ENCODE measurements at regions not wholly inside any gene's neighbourhood (a gene's known extent, or its start where the extent isn't known, plus 50 kb on each side); places are given as distances from the start of the nearest gene placed in this dataset.
"Not testable (repeated sequence)": the region's sequence is repeated elsewhere in the genome, so short reads cannot be mapped to it uniquely, and the experiment has no call there.

DNA sequence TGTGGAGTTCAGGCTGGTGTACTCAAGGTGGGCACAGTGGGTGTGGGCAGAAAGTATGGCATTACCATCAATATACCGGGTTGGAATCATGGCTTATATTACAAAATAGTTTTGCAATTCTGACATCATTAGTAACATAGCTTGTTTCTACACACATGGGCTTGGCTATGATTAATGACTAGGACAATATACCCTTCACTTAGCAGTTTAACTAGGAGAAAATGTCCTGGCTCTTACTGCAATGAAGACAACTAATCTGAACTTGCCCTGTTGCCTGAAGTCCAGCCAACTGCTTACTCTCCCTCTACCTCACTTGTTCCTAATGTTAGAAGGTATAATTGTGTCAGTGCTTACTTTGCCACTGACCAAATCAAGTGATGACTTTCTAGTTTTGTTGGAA is 612.5 kb downstream of the EFNA5 start:
- DNase-seq: no peak

DNA sequence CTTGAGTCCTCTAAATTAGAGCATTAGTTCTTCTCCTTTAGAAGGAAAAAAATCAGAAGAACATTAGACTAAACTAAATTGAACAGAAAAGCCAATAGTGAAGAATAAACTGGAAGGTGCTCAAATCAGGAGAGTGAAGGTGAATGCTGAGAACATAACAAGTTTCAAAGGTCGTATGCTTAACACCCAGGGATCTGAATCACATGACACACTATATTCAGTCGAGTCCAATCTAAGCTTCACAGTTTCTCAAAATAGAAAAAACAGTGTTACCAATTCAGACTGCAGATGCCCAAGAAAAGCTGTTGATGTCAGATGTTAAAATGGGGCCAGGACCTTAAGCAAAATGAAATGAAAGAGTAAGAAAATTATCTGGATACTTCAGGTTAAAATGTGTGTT is 614.5 kb downstream of the EFNA5 start:
- DNase-seq: no peak

DNA sequence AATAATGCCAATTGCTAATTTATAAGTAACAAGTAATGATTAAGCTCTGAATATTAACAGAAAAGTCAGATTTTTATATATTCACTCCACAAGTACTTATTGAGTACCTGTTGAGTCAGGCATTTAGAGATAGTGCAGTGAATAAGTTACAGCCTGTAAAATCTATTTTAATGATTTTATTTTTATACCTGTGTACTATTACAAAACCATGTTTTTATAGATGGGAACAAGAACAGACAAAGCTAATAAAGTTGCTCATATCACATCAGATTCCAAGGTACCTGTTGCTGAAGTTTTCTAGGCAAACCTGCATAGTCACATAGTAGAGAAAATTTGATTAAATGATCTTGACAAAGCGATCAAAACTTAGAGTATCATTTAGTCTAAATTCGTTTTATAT is 623.7 kb downstream of the EFNA5 start:
- no peak for DNase-seq

DNA sequence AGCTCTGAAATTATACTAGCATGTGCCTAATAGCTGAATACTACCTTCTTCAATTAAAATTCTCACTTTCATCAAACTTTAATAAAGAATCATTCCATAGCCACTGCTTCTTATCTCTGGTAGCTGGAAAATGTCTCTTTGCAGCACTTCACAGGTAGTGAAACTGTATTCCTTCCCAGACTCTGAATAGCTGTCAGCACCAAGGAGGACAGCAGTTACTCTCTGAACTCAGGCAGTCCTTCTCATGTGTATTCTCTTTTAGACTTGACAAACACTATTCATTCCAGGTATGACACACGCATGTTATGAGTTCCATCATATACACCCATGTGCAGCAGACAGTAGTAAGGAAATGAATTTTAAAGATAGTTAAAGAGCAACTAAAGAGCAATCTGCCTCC is 627.1 kb downstream of the EFNA5 start:
- no peak for DNase-seq

DNA sequence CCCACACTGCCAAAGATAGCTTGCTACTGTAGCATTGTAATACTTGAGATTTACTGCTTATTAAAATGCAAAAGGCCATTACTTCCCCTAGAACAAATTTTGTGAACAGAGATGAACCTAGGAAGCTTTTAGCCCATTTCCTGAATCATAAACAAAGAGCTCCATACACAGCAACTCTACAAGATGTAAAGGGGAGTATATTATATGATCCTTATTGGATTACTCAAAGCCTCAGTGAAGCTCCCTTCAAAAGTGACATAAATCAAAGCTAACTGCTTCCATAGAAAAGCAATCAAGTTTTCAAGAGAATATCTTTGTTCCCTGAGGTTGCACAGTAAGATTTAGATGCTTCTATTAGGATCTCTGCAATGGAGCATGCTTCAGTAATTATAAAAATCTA is 629.8 kb downstream of the EFNA5 start:
- DNase-seq: no peak

DNA sequence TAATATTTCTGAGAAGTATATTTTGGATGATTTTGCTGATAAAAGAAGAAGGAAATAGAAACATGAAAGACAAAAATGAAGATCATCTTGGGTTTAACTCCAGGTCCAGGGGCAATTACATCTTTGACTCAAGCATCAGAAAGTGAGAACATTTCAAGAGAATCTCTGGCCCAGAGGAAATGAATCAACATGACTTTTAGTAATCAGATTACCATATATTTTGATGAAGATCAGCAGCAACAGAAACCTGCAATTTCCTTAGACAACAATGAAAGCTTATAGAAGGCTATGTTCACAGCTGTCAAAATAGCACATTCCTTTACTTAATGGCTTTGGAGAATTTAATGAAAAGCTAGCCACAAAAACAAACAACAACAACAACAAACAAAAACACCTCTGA is 638.1 kb downstream of the EFNA5 start:
- DNase-seq: no peak

DNA sequence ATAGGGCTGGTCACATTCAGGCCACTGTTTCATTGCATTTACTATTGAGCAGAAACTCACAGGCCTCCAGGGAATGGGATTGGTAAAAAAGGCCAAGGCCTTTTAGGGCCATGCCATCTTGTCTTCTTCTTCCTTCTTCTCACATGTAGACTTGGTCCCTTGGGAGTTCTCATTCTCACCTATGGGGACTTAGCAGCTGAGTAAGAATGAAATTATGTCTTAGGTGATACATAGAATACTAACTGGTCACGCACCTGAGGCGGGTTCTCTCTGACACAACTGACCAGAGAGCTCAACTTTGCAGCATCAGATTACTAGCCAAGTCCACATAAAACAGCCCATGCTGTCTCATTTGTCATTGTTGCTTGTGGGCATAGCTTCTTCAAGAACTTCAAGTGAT is 641.8 kb downstream of the EFNA5 start:
- no peak for DNase-seq

DNA sequence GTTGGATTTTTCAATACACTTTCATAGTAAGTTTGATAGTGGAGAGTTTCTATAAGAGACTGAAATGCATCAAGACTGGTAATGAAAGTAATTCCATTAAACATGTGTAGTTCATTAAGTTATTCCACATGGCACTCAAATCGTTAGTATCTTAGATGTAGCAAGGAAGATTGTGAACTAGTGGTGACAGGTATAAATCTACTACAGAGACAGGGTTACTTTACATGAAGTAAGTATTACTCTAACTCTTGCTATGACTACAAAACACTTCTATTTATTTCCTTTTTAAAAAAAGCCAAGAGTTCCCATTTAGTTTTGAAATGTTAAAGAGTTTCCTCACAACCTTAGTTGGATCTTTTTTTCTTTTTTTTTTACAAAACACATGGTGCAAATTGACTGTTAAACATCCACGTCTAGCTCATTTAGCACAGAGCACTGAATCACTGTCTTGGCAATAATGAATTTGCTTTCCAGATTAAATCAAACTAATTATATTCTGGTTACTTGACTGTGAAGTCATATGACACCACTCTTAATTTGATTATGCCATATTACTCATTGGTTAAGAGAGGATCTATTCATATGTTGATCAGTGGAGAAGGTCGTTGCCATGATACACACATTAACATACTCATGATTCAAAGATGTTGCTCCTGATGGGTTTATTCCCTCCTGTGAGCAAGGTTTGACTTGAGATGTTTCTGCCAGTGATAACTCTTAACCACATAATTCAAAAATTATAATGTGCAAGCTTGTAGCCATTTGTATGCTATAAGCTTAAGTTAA is 644.8 kb downstream of the EFNA5 start:
- DNase-seq: no peak

DNA sequence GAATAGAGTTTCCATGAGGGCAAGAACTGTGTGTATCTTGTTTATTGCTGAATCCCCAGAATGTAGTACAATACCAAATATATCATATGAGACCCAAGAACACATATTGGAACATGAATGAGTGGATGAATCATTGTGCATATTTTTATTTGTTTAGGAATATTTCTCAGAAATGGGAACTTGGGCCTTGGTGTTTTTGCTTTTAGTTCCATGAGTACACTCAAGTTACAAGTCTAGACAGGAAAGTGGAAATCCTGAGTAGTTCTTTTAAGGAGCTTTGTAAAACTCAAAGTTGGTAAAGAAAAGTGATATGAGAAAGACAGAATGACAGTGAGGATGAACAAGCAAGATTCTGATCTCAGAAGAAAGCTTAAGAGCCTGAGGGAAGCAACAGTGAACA is 647.0 kb downstream of the EFNA5 start:
- DNase-seq: no peak

DNA sequence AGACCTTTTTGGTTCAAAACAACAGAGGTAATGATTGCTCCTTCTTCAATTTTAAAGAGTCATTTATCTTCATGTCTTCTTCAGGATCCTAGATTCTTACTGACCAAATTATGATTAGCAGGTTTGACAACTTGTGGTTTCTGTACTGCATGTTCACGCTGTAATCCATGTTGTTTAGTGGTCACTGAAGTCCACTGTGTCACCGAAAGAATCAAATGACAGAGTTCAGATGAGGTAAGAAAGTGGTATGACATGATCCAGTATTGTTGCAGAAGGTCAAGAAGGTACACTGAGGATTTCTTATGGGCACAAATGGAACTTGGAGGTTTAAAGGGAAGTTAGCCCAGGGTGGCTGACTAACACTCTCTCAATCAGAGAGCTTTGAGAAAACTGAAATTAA is 649.2 kb downstream of the EFNA5 start:
- no peak for DNase-seq

DNA sequence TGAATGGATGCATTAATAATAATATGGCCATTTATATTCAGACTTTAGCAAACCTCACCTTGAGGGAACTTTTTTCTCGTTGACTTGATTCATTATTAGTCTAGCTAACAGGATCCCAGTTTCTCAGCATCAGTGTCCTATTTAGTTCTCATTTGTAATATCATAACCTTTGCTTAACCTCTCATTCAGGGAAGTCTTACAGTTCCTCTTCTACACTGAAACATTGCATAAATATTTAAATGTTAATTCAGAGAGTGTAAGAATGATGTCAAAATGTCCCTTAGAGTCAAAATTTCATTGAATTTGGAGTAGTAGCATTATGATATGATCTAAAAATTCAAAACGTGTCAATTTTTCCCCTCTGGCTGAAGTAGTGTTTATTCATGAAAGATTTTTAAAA is 650.1 kb downstream of the EFNA5 start:
- DNase-seq: no peak

DNA sequence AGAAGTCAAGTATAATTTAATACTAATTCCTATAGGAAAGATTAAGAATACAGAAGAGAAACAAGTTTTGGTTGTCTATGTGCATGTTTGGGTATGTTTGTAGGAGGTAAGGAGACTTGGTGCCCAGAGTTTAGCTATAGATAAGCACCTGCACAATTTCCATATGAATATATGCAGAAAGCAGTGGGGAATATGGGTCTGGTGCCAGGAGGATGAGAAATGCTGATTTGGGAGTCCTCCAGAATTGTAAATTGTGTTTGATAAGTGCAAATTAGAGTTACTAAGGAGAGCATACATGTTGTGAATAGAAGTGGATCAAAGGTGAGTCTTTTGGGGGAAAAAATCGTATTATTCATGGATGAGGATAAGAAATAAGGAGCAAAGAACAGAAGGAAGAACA is 653.1 kb downstream of the EFNA5 start:
- DNase-seq: no peak

DNA sequence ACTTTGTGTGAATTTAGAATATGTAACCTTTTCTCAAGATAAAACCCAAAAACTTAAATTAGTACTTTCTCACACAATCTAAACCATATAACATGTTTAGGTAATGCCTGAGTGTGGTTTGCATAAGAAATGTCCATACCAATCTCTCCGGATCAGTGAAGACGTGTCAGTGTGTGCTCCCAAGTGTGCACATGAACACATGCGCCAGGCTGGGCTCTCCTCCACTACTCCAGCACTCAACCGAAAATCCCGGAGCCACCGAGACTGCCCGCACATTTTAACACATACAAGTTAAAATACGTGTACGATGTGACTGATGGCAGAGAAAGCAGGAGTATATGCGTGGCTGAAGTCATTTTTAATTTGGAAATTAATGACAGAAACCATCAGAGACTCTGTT is 658.4 kb downstream of the EFNA5 start:
- peak; percentile 25 for DNase-seq

DNA sequence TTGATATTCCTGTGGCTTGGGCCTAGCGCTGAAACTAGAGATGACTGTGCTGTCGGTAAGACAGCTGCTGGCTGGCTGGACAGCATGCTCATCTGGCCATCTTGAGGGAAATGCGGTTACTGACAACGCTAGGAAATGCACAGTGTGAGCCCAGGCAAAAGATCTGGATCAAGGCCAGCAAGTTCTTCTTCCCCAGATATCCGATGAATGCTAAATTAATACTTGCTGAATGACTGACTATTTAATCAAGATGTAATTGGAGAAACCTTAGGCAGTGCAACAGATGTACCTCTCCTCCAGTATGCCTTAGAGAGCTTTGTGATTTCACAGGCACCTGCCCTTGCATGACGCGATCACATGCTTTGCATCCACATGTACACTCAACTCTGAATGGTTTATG is 659.1 kb downstream of the EFNA5 start:
- DNase-seq: peak; percentile 28

DNA sequence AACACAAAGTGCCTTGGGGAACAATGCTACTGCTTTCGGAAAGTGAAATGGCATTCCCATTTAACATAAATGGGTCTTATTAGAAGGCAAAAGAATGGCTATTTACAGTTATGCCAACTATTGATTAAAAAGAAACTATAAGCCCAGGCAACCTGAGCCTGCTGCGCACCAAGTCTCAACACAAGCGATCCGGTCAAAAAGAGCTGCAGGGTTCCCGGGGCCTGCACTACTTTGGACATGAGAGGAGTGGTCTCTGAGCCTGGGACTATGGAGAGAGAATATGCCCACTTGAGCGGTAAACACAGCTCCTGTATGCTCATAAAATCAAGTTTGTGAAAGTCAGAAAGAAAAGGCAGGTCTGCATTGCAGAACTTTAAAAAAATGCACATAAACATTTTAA is 660.7 kb downstream of the EFNA5 start:
- no peak for DNase-seq

DNA sequence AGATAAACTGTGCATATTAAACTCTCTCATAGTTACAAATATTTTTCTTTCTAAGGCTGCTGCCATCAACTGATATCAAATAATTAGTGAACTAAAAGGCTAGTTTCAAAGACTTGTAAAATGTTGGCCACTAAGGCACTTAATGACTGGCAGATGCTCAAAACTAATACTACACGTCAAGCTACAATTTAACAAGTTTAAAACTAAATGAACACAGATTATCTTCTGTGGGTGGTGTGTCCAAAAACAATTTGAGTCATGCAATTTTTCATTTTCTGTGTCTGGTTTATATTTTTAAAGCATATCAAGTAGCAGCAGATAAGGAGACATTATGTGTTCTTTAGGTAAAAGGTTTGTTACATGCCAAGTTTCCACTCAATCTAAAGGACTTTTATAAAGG is 665.1 kb downstream of the EFNA5 start:
- DNase-seq: no peak

DNA sequence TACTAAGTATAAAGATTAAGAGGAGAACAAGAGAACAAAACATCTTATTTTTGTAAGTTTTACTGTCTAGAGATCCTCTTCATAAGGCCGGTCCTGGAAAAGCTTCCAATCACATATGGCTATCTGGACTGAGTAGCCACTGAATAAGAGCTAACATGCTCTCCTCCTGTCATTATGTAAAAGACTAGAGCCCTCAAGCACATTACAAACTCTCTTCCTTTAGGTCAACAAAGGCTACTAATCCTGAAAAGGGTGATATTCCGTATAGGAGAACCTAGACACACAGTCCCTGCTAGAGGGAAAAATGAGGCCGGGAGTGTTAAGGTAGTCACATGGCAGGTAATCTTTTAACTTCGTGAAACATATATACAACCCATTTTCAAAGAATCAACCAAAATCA is 665.6 kb downstream of the EFNA5 start:
- DNase-seq: no peak

DNA sequence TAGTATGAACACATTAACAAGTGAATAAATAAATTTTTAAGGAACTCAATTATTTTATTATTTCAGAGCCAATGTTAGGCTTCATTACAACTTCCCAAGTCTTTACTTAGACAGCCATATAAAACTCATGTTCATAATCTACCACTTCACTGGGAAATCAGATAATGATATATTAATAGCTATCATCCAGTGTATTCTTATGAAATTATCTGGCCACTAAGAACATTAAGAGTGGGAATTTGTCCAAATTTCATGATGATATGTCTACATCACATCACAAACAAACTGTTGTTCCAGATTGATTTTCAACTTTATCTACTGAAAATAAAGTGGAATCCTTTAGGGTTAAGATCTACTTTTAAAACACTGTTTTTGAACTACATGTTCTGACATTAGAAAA is 668.6 kb downstream of the EFNA5 start:
- DNase-seq: no peak

DNA sequence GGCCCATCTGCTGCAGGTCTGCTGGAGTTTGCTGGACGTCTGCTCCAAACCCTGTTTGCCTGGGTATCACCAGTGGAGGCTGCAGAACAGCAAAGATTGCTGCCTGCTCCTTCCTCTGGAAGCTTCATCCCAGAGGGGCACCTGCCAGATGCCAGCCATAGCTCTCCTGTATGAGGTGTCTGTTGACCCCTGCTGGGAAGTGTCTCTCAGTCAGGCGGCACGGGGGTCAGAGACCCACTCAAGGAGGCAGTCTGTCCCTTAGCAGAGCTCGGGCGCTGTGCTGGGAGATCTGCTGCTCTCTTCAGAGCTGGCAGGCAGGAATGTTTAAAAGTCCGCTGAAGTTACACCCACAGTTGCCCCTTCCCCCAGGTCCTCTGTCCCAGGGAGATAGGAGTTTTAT is 671.2 kb downstream of the EFNA5 start:
- DNase-seq: not testable (repeated sequence)

DNA sequence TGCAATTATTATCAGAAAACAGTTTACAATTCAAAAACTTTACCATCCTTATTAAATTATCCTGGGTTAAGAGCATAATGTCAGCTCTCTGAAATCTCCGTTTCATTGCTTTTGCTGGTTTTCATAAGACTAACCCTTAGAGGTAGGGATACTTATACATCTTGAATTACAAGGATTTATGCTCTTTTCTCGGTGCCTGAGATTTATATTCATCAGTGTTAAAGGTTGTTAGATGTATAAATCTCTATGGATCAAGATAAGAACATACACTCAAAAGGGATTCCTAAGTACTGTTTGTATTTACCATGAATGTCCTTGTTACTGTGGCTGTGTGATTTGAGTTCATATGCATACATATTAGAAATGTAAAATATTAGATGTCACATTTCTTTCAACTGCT is 684.7 kb downstream of the EFNA5 start:
- no peak for DNase-seq

DNA sequence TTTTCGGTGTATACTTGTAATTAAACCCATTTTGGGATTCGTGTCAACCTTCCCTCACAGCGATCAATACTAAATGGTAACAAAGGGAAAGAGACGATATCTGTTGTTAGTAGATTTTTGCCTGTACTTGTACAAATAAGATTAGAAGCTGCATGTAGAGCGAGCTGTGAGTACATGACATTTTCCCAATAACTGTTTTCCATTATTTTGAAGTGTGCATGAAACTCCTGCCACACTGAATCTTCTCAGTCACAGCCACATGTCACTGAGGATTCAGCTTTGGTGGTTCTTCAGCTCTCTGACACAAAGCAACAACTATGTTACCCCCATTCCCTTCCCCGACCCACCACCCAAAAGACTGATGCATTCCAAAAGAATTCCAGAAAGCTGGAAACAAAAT is 685.6 kb downstream of the EFNA5 start:
- DNase-seq: no peak

DNA sequence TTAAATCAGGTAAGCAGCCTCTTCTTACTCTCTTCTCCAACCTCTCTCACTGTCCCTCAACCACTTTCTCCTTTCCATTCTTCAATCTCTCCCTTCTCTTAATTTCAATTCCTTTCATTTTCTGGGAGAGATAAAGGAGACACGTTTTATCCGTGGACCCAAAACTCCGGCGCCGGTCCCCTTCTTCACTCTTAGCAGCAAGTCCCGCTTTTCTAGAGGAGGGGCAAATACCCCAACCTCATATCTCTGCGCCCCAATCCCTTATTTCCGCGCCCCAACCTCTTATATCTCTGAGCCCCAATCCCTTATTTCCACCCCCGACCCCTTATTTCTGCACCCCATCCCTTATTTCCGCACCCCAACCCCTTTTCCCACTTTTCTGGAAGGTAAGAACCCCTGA is 691.6 kb downstream of the EFNA5 start:
- DNase-seq: not testable (repeated sequence)

DNA sequence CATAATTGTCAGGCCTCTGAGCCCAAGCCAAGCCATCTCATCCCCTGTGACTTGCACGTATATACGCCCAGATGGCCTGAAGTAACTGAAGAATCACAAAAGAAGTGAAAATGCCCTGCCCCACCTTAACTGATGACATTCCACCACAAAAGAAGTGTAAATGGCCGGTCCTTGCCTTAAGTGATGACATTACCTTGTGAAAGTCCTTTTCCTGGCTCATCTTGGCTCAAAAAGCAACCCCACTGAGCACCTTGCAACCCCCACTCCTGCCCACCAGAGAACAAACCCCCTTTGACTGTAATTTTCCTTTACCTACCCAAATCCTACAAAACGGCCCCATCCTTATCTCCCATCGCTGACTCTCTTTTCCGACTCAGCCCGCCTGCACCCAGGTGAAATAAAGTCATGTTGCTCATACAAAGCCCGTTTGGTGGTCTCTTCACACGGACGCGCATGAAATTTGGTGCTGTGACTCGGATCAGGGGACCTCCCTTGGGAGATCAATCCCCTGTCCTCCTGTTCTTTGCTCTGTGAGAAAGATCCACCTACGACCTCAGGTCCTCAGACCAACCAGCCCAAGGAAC is 692.1 kb downstream of the EFNA5 start:
- DNase-seq: not testable (repeated sequence)

DNA sequence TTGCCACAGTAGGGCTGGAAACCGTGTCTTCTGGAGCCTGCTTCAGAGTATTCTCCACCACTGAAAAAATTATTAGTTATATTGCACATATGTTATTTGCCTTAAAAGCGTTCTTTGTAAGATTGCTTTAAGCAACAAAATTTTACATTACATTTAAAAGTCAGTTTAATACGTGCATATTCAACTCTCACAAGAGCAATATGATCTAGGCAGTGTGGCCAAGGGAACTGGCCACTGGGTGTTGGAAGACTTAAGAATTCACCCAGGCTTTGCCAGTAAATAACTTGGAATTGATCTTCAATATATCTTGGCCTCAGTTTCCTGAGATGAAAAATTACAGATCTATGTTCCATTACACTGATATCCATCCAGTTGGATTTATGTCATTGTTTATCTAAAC is 694.4 kb downstream of the EFNA5 start:
- no peak for DNase-seq

DNA sequence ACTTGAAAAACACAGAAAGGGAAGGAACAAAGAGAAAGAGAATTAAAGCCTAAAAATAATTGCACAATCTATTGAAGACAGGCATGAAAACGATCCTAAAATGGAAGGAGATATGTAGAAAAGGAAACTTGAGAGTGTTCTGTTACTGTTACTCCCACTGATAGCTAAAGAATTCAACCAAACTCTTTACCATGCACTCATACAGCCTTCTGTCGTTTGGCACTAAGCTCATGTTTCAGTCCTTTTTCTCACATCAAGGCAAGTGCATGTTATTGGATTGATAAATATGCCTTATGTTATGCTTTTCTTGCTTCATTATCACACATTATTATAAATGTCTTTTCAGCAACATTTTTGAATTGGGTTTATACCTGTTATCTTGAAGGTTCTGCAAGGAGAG is 696.5 kb downstream of the EFNA5 start:
- DNase-seq: no peak

Measured in NCI-H510A treated with DMSO at 0.1 percent for 48 hours (cell line).